Brain microvascular endothelial cell (primary cell): ENCODE measurements at regions not wholly inside any gene's neighbourhood (a gene's known extent, or its start where the extent isn't known, plus 50 kb on each side); places are given as distances from the start of the nearest gene placed in this dataset.

ENCODE experiments used
- DNase-seq: peaks from one replicate; pipeline ENCODE4 v3.0.0-alpha.2; 2020
- H3K27ac ChIP-seq: fragments of 250-450 bp; sonication (Bioruptor Pico); 2 replicates; pipeline ENCODE4 v1.5.1; 2020; ENCODE audit warnings: mild to moderate bottlenecking, moderate library complexity
- H3K27me3 ChIP-seq: fragments of 250-450 bp; sonication (Bioruptor Pico); replicated peaks from 2 replicates; pipeline ENCODE4 v1.5.1; 2020; ENCODE audit warnings: mild to moderate bottlenecking
- H3K36me3 ChIP-seq: fragments of 250-450 bp; sonication (Bioruptor Pico); replicated peaks from 2 replicates; pipeline ENCODE4 v1.5.1; 2020; ENCODE audit warnings: mild to moderate bottlenecking
- H3K4me3 ChIP-seq: 2 replicates; pipeline ENCODE4 v1.5.1; 2011; ENCODE audit warnings: low read depth, mild to moderate bottlenecking, control low read depth, low read length, moderate library complexity
- CTCF ChIP-seq: IDR thresholded peaks from 2 replicates; pipeline ENCODE4 v1.5.1; 2011; ENCODE audit warnings: low read depth, mild to moderate bottlenecking, moderate library complexity, low read length, control low read depth, inconsistent platforms; ENCODE audit errors: missing control alignments
- in situ Hi-C: cut with HindIII; loops from 2 replicates; pipeline ENCODE4 v1.10.0; 2017; ENCODE audit warnings: low sequenced_read_pairs, low pct_ligation_motif_present

DNA sequence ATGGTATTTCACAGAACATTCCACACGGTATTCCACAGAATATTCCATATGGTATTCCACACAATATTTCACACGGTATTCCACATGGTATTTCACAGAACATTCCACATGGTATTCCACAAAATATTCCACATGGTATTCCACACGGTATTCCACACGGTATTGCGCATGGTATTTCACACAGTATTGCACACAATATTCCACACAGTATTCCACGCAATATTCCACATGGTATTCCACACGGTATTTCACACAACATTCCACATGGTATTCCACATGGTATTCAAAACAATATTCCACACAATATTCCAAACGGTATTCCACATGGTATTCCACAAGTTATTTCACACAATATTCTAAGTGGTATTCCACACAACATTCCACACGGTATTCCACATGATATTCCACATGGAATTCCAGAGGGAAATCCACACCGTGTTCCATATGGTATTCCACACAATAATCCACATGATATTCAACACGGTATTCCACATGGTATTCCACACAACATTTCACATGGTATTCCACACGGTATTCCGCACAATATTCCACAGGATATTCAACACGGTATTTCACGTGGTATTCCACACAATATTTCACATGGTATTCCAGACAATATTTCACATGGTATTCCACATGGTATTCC is 136.7 kb upstream of the CHST15 start:
- Histone ChIP-seq H3K4me3 (no peak overlapping the region), H3K27me3 (no peaks in the 10 kb centered on the region), H3K36me3 (no peaks in the 10 kb centered on the region), H3K27ac (no peak overlapping the region)
- in situ Hi-C loops, result no loop called here
- no peak for DNase-seq
- TF ChIP-seq CTCF, result no peak

DNA sequence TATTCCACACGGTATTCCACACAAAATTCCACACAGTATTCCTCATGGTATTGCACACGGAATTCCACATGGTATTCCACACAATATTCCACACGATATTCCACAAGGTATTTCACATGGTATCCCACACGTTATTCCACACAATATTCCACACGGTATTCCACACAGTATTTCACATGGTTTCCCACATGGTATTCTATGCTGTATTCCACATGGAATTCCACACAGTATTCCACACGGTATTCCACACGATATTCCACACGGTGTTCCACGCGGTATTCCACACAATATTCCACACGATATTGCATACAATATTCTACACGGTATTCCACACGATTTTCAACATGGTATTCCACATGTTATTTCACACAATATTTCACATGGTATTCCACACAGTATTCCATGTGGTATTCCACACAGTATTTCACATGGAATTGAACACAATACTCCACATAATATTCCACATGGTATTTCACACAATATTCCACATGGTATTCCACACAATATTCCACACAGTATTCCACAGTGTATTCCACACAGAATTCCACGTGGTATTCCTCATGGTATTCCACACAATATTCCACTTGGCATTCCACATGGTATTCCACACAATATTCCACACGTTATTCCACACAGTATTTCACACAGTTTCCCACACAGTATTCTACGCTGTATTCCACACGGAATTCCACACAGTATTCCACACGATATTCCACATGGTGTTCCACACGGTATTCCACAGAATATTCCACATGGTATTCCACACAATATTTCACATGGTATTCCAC is 136.0 kb upstream of the CHST15 start:
- Histone ChIP-seq H3K27me3 (no peaks in the 10 kb centered on the region), H3K36me3 (no peaks in the 10 kb centered on the region), H3K27ac (no peak overlapping the region), H3K4me3 (no peak overlapping the region)
- in situ Hi-C loops, result no loop called here
- DNase-seq, result no peak
- TF ChIP-seq CTCF, result no peak

DNA sequence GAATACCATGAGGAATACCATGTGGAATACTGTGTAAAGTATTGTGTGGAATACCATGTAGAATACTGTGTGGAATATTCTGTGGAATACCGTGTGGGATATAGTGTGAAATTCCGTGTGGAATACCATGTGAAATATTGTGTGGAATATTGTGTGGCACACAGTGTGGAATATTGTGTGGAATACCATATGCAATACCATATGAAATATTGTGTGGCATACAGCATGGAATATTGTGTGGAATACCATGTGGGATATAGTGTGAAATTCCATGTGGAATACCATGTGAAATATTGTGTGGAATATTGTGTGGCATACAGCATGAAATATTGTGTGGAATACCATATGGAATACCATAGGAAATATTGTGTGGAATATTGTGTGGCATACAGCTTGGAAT is 135.1 kb upstream of the CHST15 start:
- in situ Hi-C loops, result no loop called here
- DNase-seq, result no peak
- no peak overlapping the region for H3K27ac ChIP-seq
- H3K27me3 ChIP-seq, result no peaks in the 10 kb centered on the region
- H3K36me3 ChIP-seq, result no peaks in the 10 kb centered on the region
- no peak overlapping the region for H3K4me3 ChIP-seq
- no peak for TF ChIP-seq CTCF

- in situ Hi-C loops, result no loop called here
- H3K27ac ChIP-seq, result no peak overlapping the region
- DNase-seq, result no peak
- no peaks in the 10 kb centered on the region for H3K27me3 ChIP-seq
- H3K36me3 ChIP-seq, result no peaks in the 10 kb centered on the region
- no peak overlapping the region for H3K4me3 ChIP-seq
- TF ChIP-seq CTCF, result no peak
These were observed 134.6 kb upstream of the CHST15 start for GRCh38 chr10:124227988-124228387.

GRCh38 chr10:124227055-124227975 is 133.9 kb upstream of the CHST15 start:
- Histone ChIP-seq H3K4me3 (no peak overlapping the region), H3K36me3 (no peaks in the 10 kb centered on the region), H3K27me3 (no peaks in the 10 kb centered on the region), H3K27ac (no peak overlapping the region)
- TF ChIP-seq CTCF, result no peak
- in situ Hi-C loops, result no loop called here
- DNase-seq, result no peak
